LoVo (cell line): ENCODE measurements at regions not wholly inside any gene's neighbourhood (a gene's known extent, or its start where the extent isn't known, plus 50 kb on each side); places are given as distances from the start of the nearest gene placed in this dataset.

Experiments used
- DNase-seq: peaks from one replicate; pipeline ENCODE4 v3.0.0-alpha.2; 2016; ENCODE audit warnings: low spot score

- DNase-seq: no peak
Measured at GRCh38 chr2:15719566-15720313, 128.1 kb downstream of the DDX1 start.

DNA sequence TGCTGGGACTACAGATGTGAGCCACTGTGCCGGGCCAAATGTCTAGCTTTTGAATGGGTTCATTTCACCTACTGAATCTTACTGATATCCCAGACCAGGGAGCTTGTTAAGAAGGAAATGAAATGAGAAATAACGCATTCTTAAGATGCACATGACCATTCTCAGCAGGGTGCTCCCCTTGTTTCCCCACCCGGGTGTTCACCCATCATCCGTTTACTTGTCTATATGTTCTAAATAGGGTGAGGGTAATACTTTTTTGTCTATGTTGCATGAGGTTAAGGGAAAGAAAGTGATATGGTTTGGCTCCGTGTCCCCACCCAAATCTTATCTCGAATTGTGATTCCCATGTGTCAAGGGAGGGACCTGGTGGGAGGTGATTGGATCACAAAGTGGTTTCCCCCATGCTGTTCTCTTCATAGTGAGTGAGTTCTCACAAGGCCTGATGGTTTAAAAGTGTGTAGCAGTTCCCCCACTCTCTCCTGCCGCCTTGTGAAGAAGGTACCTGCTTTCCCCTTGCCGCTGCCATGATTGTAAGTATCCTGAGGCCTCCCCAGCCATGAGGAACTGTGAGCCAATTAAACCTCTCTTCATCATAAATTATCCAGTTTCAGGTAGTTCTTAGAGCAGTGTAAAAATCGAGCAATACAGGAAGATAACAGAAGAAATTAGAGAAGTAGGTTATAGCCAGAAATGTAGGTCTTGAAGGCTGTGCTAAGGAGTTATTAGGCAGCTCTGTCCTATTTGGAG lies 129.1 kb downstream of the DDX1 start:
- no peak for DNase-seq

DNA sequence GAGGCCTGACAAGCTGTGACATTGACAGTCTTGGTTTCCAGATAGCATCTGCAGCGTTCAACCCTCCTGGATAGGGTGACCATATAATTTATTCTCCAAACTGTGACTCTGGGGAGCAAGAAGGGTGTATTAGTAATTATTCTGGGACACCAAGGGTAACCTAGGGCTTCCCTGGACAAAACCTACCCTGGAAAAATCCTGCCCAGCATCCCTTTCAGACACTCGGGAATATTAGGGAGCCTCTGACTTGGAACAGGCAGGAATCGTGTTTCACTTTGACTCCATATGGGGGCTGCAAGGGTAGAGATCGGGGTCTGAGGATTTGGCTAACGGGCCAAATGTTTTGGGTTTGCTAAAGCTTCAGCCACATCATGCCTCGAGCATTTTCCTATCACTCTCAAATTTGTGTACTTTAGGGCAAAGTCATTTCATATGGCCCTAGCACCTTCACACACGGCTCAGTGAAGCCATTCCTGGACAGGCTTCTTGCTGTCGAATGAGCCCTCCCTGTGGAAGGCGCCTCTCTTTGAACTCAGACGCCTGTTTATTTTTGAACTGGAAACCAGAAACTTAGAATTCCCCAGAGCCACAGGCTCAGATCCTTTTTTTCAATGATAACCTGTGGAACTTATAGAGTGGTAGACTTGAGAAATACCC lies 129.9 kb downstream of the DDX1 start:
- DNase-seq: no peak

GRCh38 chr2:15722980-15723379 lies 131.3 kb downstream of the DDX1 start:
- no peak for DNase-seq

DNA sequence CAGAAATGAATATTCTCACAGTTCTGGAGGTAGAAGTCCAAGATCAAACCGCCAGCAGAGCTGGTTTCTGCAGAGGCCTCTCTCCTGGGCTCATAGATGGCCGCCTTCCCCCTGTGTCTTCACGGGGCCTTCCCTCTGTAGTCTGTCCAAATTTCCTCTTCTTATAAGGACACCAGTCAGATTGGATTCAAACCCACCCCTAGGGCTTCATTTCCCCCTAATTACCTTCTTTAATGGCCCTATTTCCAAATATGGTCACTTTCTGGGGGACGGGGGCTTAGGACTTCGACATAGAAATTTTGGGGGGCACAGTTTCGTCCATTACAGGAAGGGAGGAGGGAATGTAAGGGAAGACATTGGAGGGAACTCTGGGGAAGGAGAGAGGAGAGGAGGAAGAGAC lies 132.6 kb downstream of the DDX1 start:
- DNase-seq: no peak

DNA sequence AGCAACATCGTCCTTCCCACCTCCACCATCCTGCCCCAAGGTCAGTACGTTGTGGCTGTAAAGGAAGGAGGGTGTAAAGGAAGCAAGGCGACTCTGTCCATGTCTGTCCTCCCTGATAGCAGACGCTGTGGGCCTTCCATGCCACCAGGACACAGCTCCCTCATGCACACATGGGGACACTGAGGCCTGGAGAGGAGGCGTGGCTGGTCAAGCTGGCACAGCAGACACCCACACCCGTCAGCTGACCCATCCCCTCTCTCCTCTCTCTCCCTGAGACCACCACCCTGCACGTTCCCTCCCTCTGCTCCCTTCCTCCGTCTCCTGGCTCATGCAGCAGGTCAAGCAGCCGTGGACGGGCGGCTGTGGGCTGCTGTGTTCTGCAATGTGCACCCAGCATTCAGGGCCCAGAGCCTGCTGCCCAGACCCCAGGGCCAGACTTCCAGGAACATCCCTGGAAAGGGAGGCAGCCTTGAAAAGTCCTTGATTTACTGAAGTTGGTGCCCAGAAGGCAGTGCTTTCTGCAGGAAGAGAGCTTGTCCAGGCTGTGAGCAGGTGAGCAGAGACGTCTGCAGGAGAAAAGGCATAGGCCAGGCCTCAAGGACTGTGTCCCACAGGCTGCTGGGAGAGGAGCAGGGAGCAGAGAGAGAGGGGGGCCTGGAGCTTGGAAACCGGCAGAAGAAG lies 133.6 kb downstream of the DDX1 start:
- no peak for DNase-seq

GRCh38 chr2:15725782-15726112 lies 134.1 kb downstream of the DDX1 start:
- no peak for DNase-seq

DNA sequence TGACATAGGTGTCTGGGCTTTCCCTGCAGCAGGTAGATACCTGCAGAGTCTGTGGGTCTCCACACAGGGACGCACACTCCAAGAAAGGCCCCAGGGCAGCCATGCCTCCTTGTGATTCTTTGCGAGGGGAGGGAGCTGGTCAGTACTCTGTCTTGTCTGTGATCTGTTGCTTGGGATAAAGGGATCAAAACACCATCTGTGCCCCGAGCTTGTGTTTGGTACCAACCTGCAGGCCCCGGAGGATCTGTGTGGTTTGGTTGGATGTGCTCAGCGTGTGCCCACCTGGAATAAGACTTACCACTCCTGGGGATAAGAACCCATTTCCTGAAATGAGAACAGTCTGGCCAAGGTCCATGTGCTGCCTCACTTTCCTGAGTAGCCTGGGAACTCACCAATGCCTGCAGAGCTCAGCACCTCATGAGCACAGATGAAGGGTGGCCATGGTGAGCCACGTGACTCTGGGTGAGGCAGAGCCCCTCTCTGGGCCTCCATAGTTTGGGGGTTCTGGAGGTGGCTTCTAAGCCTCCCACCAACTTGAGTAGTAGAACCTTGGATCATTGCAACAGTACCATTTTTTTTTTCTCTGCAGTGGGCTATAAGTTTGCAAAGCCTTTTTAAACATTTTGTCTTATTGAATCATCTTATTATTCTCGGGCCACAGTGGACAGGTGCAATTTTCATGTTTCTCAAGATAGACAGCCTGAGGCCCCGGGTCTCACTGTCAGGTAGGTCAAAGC lies 134.8 kb downstream of the DDX1 start:
- DNase-seq: no peak

DNA sequence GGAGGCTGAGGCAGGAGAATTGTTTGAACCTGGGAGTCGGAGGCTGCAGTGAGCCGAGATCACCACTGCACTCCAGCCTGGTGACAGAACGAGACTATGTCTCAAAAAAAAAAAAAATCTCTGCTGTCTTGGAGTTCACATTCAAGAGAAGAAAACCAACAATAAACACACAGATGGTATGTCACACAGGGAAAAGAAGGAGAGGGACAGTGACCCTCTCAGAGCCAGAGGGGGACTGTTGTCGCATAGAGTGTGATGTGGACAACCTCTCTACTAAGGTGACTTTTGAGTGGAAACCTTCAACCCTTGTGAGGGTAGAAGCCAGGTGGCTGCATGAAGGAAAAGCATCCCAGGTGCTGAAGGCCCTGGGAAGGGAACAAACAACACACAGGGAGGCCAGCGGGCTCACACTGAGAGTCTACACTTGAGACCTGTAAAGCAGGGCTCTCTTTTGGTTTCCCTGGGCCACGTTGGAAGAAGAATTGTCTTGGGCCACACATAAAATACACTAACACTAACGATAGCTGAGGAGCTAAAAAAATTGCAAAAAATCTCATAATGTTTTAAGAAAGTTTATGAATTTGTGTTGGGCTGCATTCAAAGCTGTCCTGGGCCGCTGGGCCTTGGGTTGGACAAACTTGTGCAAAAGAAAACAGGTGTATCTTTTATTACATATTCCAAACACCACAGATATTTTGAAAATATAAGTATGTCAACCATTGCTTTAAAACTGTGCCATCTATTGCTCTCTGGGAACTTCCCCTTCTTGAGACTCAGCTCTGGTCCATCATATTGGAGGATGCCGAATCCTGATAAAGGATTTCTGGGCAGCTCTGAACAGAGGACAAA lies 136.0 kb downstream of the DDX1 start:
- no peak for DNase-seq

GRCh38 chr2:15728245-15728938 lies 136.7 kb downstream of the DDX1 start:
- DNase-seq: no peak

DNA sequence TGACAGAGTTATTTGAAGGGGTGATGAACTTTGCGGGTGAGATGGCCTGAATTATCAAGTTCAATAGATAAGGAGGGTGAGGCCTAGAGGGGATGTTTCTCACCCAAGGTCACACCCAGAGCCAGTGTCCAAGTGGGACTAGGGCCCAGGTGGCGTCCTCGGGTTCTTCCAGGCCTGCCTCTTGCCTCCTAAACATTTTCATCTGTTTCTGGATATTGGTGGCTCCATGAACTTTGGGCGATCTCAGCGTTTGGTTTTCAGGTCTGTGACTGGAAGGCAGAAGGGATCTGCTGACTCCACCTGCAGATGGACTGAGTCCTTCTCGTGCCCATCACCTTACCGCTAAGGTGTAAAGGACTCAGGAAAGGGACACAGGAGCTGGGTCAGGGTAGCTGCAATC lies 137.3 kb downstream of the DDX1 start:
- DNase-seq: no peak

DNA sequence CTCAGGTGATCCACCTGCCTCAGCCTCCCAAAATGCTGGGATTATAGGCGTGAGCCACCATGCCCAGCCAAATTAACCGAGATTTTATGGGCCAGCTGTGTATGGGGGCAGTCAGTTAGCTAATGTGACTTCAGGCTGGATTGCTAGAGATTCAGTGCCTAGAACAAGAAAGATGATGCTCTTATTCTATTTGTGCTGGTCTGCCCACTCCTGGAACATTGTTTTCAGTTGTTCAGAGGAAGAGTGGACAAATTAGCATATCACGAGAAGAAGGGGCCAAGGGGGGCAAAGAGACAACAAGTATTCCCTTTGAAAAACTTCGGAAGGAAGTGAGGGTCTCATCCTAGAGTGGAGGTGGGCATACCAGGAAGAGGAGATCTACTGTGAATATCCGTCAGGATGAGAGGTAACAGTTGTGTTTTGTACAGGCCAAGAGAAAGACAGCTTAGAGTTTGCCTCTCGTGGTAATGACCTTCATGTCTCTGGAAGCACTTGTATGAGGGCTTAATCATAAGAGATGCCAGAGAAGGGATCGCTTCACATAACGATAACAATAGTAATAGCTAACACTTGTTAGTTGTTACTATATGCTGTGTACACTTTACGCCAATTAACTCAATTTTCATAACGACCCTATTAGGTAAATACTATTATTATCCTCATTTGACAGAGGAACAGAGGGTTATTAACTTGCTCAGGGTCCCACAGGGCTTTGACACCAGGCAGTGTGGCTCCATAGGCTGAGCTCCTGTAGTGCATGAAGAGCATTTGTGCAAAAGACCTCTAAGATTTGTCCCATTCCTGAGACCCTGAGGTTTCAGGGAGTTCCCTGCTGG lies 138.3 kb downstream of the DDX1 start:
- no peak for DNase-seq

- DNase-seq: peak; percentile 83
Measured at GRCh38 chr2:15730545-15731212, 139.0 kb downstream of the DDX1 start.

GRCh38 chr2:15731213-15731888 lies 139.7 kb downstream of the DDX1 start:
- DNase-seq: no peak

- DNase-seq: no peak
Measured at GRCh38 chr2:15731889-15732271, 140.2 kb downstream of the DDX1 start.

- DNase-seq: no peak
Measured at GRCh38 chr2:15732341-15733077, 140.8 kb downstream of the DDX1 start.

DNA sequence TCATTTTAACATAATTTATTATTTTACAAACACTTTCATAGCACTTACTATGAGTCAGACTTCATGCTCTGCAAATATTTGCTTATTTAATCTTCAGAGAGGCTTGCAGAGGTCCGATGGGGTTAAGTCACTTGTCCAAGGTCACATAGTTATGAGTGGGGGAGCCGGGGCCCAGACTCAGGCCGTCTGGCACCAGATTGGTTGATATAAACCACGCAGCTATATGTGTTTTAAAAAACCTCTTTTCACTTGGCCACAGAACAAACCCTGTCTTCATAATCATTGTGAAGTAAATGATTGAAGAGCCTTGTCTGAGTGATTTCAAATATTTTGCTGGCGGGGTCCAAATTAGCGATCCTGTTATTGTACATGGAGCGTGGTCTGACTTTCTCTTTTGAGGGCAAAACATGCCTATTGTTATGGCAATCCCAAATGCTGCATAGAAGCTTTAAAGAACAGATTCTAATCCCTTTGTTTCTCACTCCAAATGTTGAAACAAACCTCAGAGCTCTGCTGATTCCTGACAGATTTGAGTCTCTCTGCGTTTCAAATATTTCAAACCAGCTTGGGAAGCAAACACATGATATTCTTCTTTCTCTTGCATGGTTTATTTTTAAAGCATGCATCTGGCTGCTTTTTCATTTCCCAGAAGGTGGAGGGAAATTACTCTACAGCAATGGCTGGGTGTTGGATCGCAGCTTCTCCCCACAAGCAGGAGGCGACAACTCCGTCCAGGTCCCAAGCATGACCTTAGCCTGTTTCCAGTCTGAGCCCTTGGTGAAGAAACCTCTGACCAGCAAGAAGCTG lies 142.4 kb downstream of the DDX1 start:
- peak; percentile 41 for DNase-seq
